GM21526 (cell line): ENCODE measurements at regions not wholly inside any gene's neighbourhood (a gene's known extent, or its start where the extent isn't known, plus 50 kb on each side); places are given as distances from the start of the nearest gene placed in this dataset.
A peak's percentile ranks its signal among the peaks of the same experiment; 100 is the strongest.

Experiments
- ATAC-seq: cut with Tn5 transposase; IDR thresholded peaks from one replicate; pipeline ENCODE4 v1.9.1; 2021; ENCODE audit warnings: moderate library complexity; ENCODE audit not compliant: unreplicated experiment, low FRiP score

- ATAC-seq: no peak
Observed at GRCh38 chr1:87599569-87599968, 270.9 kb downstream of the LMO4 start.

GRCh38 chr1:87600055-87600850 lies 271.6 kb downstream of the LMO4 start:
- no peak for ATAC-seq

- peak; percentile 51 for ATAC-seq
Observed at GRCh38 chr1:87600854-87601253, 272.2 kb downstream of the LMO4 start.

GRCh38 chr1:87603626-87604025 lies 274.9 kb downstream of the LMO4 start:
- no peak for ATAC-seq

- no peak for ATAC-seq
Observed at GRCh38 chr1:87612956-87613355, 284.3 kb downstream of the LMO4 start.

- ATAC-seq: no peak
Observed at GRCh38 chr1:87615491-87615890, 286.8 kb downstream of the LMO4 start.

GRCh38 chr1:87615901-87616300 lies 287.2 kb downstream of the LMO4 start:
- ATAC-seq: no peak

GRCh38 chr1:87620807-87621206 lies 292.1 kb downstream of the LMO4 start:
- ATAC-seq: no peak

- no peak for ATAC-seq
Observed at GRCh38 chr1:87629673-87630072, 301.0 kb downstream of the LMO4 start.

GRCh38 chr1:87632232-87632631 lies 303.6 kb downstream of the LMO4 start:
- ATAC-seq: no peak

GRCh38 chr1:87636198-87636892 lies 307.7 kb downstream of the LMO4 start:
- no peak for ATAC-seq

- ATAC-seq: no peak
Observed at GRCh38 chr1:87638636-87639035, 310.0 kb downstream of the LMO4 start.

- no peak for ATAC-seq
Observed at GRCh38 chr1:87641996-87642395, 313.3 kb downstream of the LMO4 start.

GRCh38 chr1:87642581-87643221 lies 314.0 kb downstream of the LMO4 start:
- no peak for ATAC-seq

- no peak for ATAC-seq
Observed at GRCh38 chr1:87644033-87644578, 315.4 kb downstream of the LMO4 start.

GRCh38 chr1:87644579-87645190 lies 316.0 kb downstream of the LMO4 start:
- ATAC-seq: no peak

- ATAC-seq: no peak
Observed at GRCh38 chr1:87647430-87648177, 318.9 kb downstream of the LMO4 start.

- ATAC-seq: no peak
Observed at GRCh38 chr1:87648323-87649119, 319.8 kb downstream of the LMO4 start.

GRCh38 chr1:87650306-87650705 lies 321.6 kb downstream of the LMO4 start:
- ATAC-seq: no peak
